Neural cell (in vitro differentiated cells): ENCODE measurements at regions not wholly inside any gene's neighbourhood (a gene's known extent, or its start where the extent isn't known, plus 50 kb on each side); places are given as distances from the start of the nearest gene placed in this dataset.

Experiments
- H2AFZ ChIP-seq: fragments of 200-600, 300-800 bp; sonication (generic), shearing (Covaris generic); 2 replicates; pipeline ENCODE4 v1.6.0; 2014; ENCODE audit warnings: low read depth, mild to moderate bottlenecking, antibody characterized with exemption, low read length, moderate library complexity
- H3F3A ChIP-seq: fragments of 200-600 bp; shearing (Covaris generic); 2 replicates; pipeline ENCODE4 v1.6.1; 2016; ENCODE audit warnings: mild to moderate bottlenecking, moderate library complexity, mixed read lengths, antibody characterized with exemption, low read length; ENCODE audit not compliant: insufficient read depth, poor library complexity, severe bottlenecking
- H3K27ac ChIP-seq: fragments of 200-600, 300-800 bp; sonication (generic), shearing (Covaris generic); 2 replicates; pipeline ENCODE4 v1.5.1; 2014; ENCODE audit warnings: mild to moderate bottlenecking, low read length, moderate library complexity
- H3K27me3 ChIP-seq: fragments of 300-800, 200-600 bp; sonication (generic), shearing (Covaris generic); 2 replicates; pipeline ENCODE4 v1.6.0; 2014; ENCODE audit warnings: mild to moderate bottlenecking, low read depth, low read length, moderate library complexity; ENCODE audit not compliant: insufficient read depth
- H3K36me3 ChIP-seq: fragments of 300-800, 200-600 bp; sonication (generic), shearing (Covaris generic); 2 replicates; pipeline ENCODE4 v1.5.1; 2014; ENCODE audit warnings: mild to moderate bottlenecking, antibody characterized with exemption, low read length, moderate library complexity; ENCODE audit not compliant: insufficient read depth
- H3K4me2 ChIP-seq: fragments of 300-800, 200-600 bp; sonication (generic), shearing (Covaris generic); 2 replicates; pipeline ENCODE4 v1.6.0; 2014; ENCODE audit warnings: mild to moderate bottlenecking, low read length
- H3K4me3 ChIP-seq: fragments of 300-800, 200-600 bp; sonication (generic), shearing (Covaris generic); 2 replicates; pipeline ENCODE4 v1.5.1; 2014; ENCODE audit warnings: mild to moderate bottlenecking, low read length, moderate library complexity
- H3K79me2 ChIP-seq: fragments of 200-600 bp; shearing (Covaris generic); replicated peaks from 2 replicates; pipeline ENCODE4 v1.6.0; 2014; ENCODE audit warnings: mild to moderate bottlenecking, low read length, moderate library complexity; ENCODE audit not compliant: insufficient read depth
- H3K9ac ChIP-seq: fragments of 300-800, 200-600 bp; sonication (generic), shearing (Covaris generic); 2 replicates; pipeline ENCODE4 v1.6.1; 2016; ENCODE audit warnings: mild to moderate bottlenecking, low read length, mixed read lengths
- H3K9me2 ChIP-seq: fragments of 200-600 bp; shearing (Covaris generic); 2 replicates; pipeline ENCODE4 v1.6.1; 2016; ENCODE audit warnings: mild to moderate bottlenecking, low read length, mixed read lengths; ENCODE audit not compliant: insufficient read depth
- H3K9me3 ChIP-seq: fragments of 200-600, 300-800 bp; sonication (generic), shearing (Covaris generic); 2 replicates; pipeline ENCODE4 v1.6.1; 2016; ENCODE audit warnings: mild to moderate bottlenecking, mixed run types, low read length, moderate library complexity, mixed read lengths
- H4K20me1 ChIP-seq: fragments of 200-600 bp; shearing (Covaris generic); 2 replicates; pipeline ENCODE4 v1.6.1; 2016; ENCODE audit warnings: mild to moderate bottlenecking, mixed run types; ENCODE audit not compliant: insufficient read depth
- CTCF ChIP-seq: fragments of 450-650 bp; IDR thresholded peaks from 2 replicates; pipeline ENCODE4 v1.5.1; 2014; ENCODE audit warnings: antibody characterized with exemption, mild to moderate bottlenecking, moderate library complexity; ENCODE audit not compliant: poor library complexity, severe bottlenecking
- EP300 ChIP-seq: fragments of 450-650 bp; conservative IDR thresholded peaks from 2 replicates; pipeline ENCODE4 v1.6.1; 2014; ENCODE audit warnings: antibody characterized with exemption, mild to moderate bottlenecking, moderate library complexity; ENCODE audit not compliant: poor library complexity, severe bottlenecking
- EZH2 ChIP-seq: fragments of 200-600, 300-800 bp; shearing (Covaris generic), sonication (generic); IDR thresholded peaks from 2 replicates; pipeline ENCODE4 v1.6.1; 2014; ENCODE audit warnings: antibody characterized with exemption, low read length, borderline replicate concordance, mild to moderate bottlenecking; ENCODE audit not compliant: insufficient read depth, poor library complexity, severe bottlenecking
- MXI1 ChIP-seq: fragments of 450-650 bp; conservative IDR thresholded peaks from 2 replicates; pipeline ENCODE4 v1.6.1; 2014; ENCODE audit warnings: antibody characterized with exemption, mild to moderate bottlenecking; ENCODE audit not compliant: poor library complexity, severe bottlenecking
- POLR2AphosphoS5 ChIP-seq: IDR thresholded peaks from 2 replicates; pipeline ENCODE4 v1.6.1; 2012
- RAD21 ChIP-seq: fragments of 450-650 bp; conservative IDR thresholded peaks from 2 replicates; pipeline ENCODE4 v1.6.1; 2014; ENCODE audit warnings: antibody characterized with exemption, mild to moderate bottlenecking, moderate library complexity
- REST ChIP-seq: IDR thresholded peaks from 2 replicates; pipeline ENCODE4 v1.6.1; 2012; ENCODE audit warnings: borderline replicate concordance
- SMC3 ChIP-seq: fragments of 450-650 bp; conservative IDR thresholded peaks from 2 replicates; pipeline ENCODE4 v1.6.1; 2014; ENCODE audit warnings: antibody characterized with exemption, mild to moderate bottlenecking, moderate library complexity; ENCODE audit not compliant: poor library complexity
- TAF1 ChIP-seq: IDR thresholded peaks from 2 replicates; pipeline ENCODE4 v1.6.1; 2012; ENCODE audit warnings: low read depth

GRCh38 chr2:145538661-145539350 is 1018.9 kb upstream of the ZEB2 start:
- Histone ChIP-seq H3K9me3 (no peaks in the 10 kb centered on the region), H3F3A (no peaks in the 10 kb centered on the region), H3K9me2 (no peaks in the 10 kb centered on the region), H3K79me2 (no peaks in the 10 kb centered on the region), H4K20me1 (no peaks in the 10 kb centered on the region), H2AFZ (no peak overlapping the region), H3K9ac (no peak overlapping the region), H3K27me3 (no peaks in the 10 kb centered on the region), H3K4me3 (no peak overlapping the region), H3K36me3 (no peaks in the 10 kb centered on the region), H3K4me2 (no peak overlapping the region), H3K27ac (no peak overlapping the region)
- TF ChIP-seq POLR2AphosphoS5 (no peak), CTCF (no peak)

GRCh38 chr2:145530653-145531052 is 1010.7 kb upstream of the ZEB2 start:
- TF ChIP-seq POLR2AphosphoS5 (no peak), CTCF (no peak), RAD21 (no peak), EP300 (no peak), MXI1 (no peak), REST (no peak), TAF1 (no peak), EZH2 (no peak), SMC3 (no peak)
- no peaks in the 10 kb centered on the region for H3K36me3 ChIP-seq
- no peaks in the 10 kb centered on the region for H3K79me2 ChIP-seq
- no peak overlapping the region for H3K4me3 ChIP-seq
- no peak overlapping the region for H3K4me2 ChIP-seq
- H3K9me3 ChIP-seq, result no peaks in the 10 kb centered on the region
- no peaks in the 10 kb centered on the region for H3F3A ChIP-seq
- no peak overlapping the region for H3K27ac ChIP-seq
- H2AFZ ChIP-seq, result no peak overlapping the region
- no peak overlapping the region for H3K9ac ChIP-seq
- H3K9me2 ChIP-seq, result no peaks in the 10 kb centered on the region
- H3K27me3 ChIP-seq, result no peaks in the 10 kb centered on the region
- no peaks in the 10 kb centered on the region for H4K20me1 ChIP-seq
